GM18861 (cell line): ENCODE measurements at regions not wholly inside any gene's neighbourhood (a gene's known extent, or its start where the extent isn't known, plus 50 kb on each side); places are given as distances from the start of the nearest gene placed in this dataset.
"Not testable (repeated sequence)": the region's sequence is repeated elsewhere in the genome, so short reads cannot be mapped to it uniquely, and the experiment has no call there.

ENCODE experiments used
- ATAC-seq: cut with Tn5 transposase; IDR thresholded peaks from one replicate; pipeline ENCODE4 v1.9.1; 2021; ENCODE audit not compliant: unreplicated experiment

- not testable (repeated sequence) for ATAC-seq
Observed at GRCh38 chr18:51573886-51574285, 376.4 kb upstream of the MEX3C start.

- ATAC-seq = no peak
Observed at GRCh38 chr18:51575171-51575570, 377.7 kb upstream of the MEX3C start.

GRCh38 chr18:51578406-51578980, 381.0 kb upstream of the MEX3C start:
- ATAC-seq = no peak

- ATAC-seq = no peak
Observed at GRCh38 chr18:51580580-51580979, 383.1 kb upstream of the MEX3C start.

- ATAC-seq = no peak
Observed at GRCh38 chr18:51582551-51582950, 385.1 kb upstream of the MEX3C start.

GRCh38 chr18:51588616-51589015, 391.1 kb upstream of the MEX3C start:
- no peak for ATAC-seq

- no peak for ATAC-seq
Observed at GRCh38 chr18:51593931-51594330, 396.4 kb upstream of the MEX3C start.

- no peak for ATAC-seq
Observed at GRCh38 chr18:51603111-51603510, 405.6 kb upstream of the MEX3C start.

GRCh38 chr18:51603551-51603950, 406.1 kb upstream of the MEX3C start:
- ATAC-seq = no peak

- no peak for ATAC-seq
Observed at GRCh38 chr18:51610481-51610880, 413.0 kb upstream of the MEX3C start.

GRCh38 chr18:51611326-51611725, 413.8 kb upstream of the MEX3C start:
- ATAC-seq = no peak

GRCh38 chr18:51614033-51614432, 416.6 kb upstream of the MEX3C start:
- ATAC-seq = no peak

GRCh38 chr18:51614967-51615571, 417.6 kb upstream of the MEX3C start:
- ATAC-seq = no peak

GRCh38 chr18:51617167-51617566, 419.7 kb upstream of the MEX3C start:
- ATAC-seq = no peak

- ATAC-seq = no peak
Observed at GRCh38 chr18:51617572-51618260, 420.2 kb upstream of the MEX3C start.

- no peak for ATAC-seq
Observed at GRCh38 chr18:51619283-51619682, 421.8 kb upstream of the MEX3C start.

GRCh38 chr18:51621113-51621863, 423.8 kb upstream of the MEX3C start:
- ATAC-seq = peak; percentile 52

GRCh38 chr18:51621864-51622160, 424.3 kb upstream of the MEX3C start:
- ATAC-seq = no peak

GRCh38 chr18:51622702-51623101, 425.2 kb upstream of the MEX3C start:
- no peak for ATAC-seq

GRCh38 chr18:51623653-51624052, 426.2 kb upstream of the MEX3C start:
- no peak for ATAC-seq

GRCh38 chr18:51630706-51631105, 433.2 kb upstream of the MEX3C start:
- ATAC-seq = no peak

- ATAC-seq = no peak
Observed at GRCh38 chr18:51637881-51638280, 440.4 kb upstream of the MEX3C start.
